Upper lobe of left lung (tissue), 6 donors: ENCODE measurements at regions not wholly inside any gene's neighbourhood (a gene's known extent, or its start where the extent isn't known, plus 50 kb on each side); places are given as distances from the start of the nearest gene placed in this dataset.
"Not testable (repeated sequence)": the region's sequence is repeated elsewhere in the genome, so short reads cannot be mapped to it uniquely, and the experiment has no call there.

Experiments
- ATAC-seq, 2 donors: fragments of 200-7000 bp; cut with Tn5 transposase; one replicate each; pipeline ENCODE4 v1.9.1; 2022; ENCODE audit warnings: mild to moderate bottlenecking in 2 of 2, moderate library complexity in 2 of 2; ENCODE audit not compliant: low FRiP score in 2 of 2
- DNase-seq, 2 donors: peaks; one replicate each; pipeline ENCODE4 v3.0.0-alpha.2; 2019 to 2020
- H3K27ac ChIP-seq, 4 donors: fragments of 200-600 bp; sonication (generic); one replicate each; pipeline ENCODE4 v1.5.1; 2016 to 2019
- H3K27me3 ChIP-seq, 4 donors: fragments of 200-600 bp; sonication (generic); one replicate each; pipeline ENCODE4 v1.5.1; 2017 to 2019
- H3K36me3 ChIP-seq, 4 donors: fragments of 200-600 bp; sonication (generic); one replicate each; pipeline ENCODE4 v1.5.1; 2016 to 2019
- H3K4me1 ChIP-seq, 4 donors: fragments of 200-600 bp; sonication (generic); one replicate each; pipeline ENCODE4 v1.5.1; 2018 to 2019
- H3K4me3 ChIP-seq, 4 donors: fragments of 200-600 bp; sonication (generic); one replicate each; pipeline ENCODE4 v1.5.1; 2017 to 2019; ENCODE audit warnings: mild to moderate bottlenecking in 2 of 4, moderate library complexity in 1 of 4
- H3K9me3 ChIP-seq, 4 donors: fragments of 200-600 bp; sonication (generic); one replicate each; pipeline ENCODE4 v1.5.1; 2018 to 2019
- CTCF ChIP-seq, 6 experiments: fragments of 450-650 bp in 4 of 6; fragments of 200-600 bp in 2 of 6; sonication (generic) in 2 of 6; IDR thresholded peaks; one replicate each; pipeline ENCODE4 v1.5.1; 2016 to 2019; ENCODE audit warnings: antibody characterized with exemption in 6 of 6
- EP300 ChIP-seq, 4 donors: sonication (generic); formaldehyde crosslinking; IDR thresholded peaks; one replicate each; pipeline ENCODE4 v1.5.1; 2017; ENCODE audit warnings: antibody characterized with exemption in 4 of 4, control low read depth in 2 of 4
- POLR2A ChIP-seq, 4 donors: fragments of 450-650 bp; IDR thresholded peaks; one replicate each; pipeline ENCODE4 v1.5.1; 2016 to 2017; ENCODE audit warnings: antibody characterized with exemption in 4 of 4, mild to moderate bottlenecking in 2 of 4
- POLR2AphosphoS5 ChIP-seq, 2 donors: sonication (generic); formaldehyde crosslinking; IDR thresholded peaks; one replicate each; pipeline ENCODE4 v1.5.1; 2017; ENCODE audit warnings: antibody characterized with exemption in 2 of 2
- WGBS, 2 donors: methylation state at CpG; one replicate each; pipeline ENCODE4 v1.1.5; 2017 to 2018; 5-methylcytosine and 5-hydroxymethylcytosine counted together
- donor health status: DM: no; HTN: no; CAD: no; lungs with moderate emphysema.
- donor health status: DM: no; HTN: yes; CAD: no; lungs with severe emphysema.

GRCh38 chr18:73118121-73118816 lies 250.5 kb upstream of the NETO1 start:
- no peak overlapping the region for H3K4me3 ChIP-seq
- no peaks in the 10 kb centered on the region for H3K27me3 ChIP-seq
- DNase-seq (no peak), ATAC-seq (no peak)
- no peak overlapping the region for H3K27ac ChIP-seq
- no peaks in the 10 kb centered on the region for H3K36me3 ChIP-seq
- no peaks in the 10 kb centered on the region for H3K4me1 ChIP-seq
- WGBS, 2 donors, result 75 to 82% methylated on average over 3 of the region's 3 CpGs
- no peak for TF ChIP-seq POLR2AphosphoS5 (IDR thresholded peaks at IDR 0.05)
- no peaks in the 10 kb centered on the region for H3K9me3 ChIP-seq

GRCh38 chr18:73110307-73110706 lies 242.5 kb upstream of the NETO1 start:
- Histone ChIP-seq H3K27ac (no peak overlapping the region), H3K9me3 (no peaks in the 10 kb centered on the region), H3K36me3 (no peaks in the 10 kb centered on the region), H3K4me1 (no peaks in the 10 kb centered on the region), H3K4me3 (no peak overlapping the region), H3K27me3 (no peaks in the 10 kb centered on the region)
- TF ChIP-seq EP300 (IDR thresholded peaks at IDR 0.05), result no peak
- no peak for TF ChIP-seq POLR2AphosphoS5 (IDR thresholded peaks at IDR 0.05)
- TF ChIP-seq POLR2A (IDR thresholded peaks at IDR 0.05), result no peak
- TF ChIP-seq CTCF (IDR thresholded peaks at IDR 0.05), result no peak
- ATAC-seq (no peak), DNase-seq (no peak)
- WGBS, 2 donors, result 70 to 72% methylated on average over 3 of the region's 3 CpGs

- no peak for ATAC-seq
- TF ChIP-seq POLR2AphosphoS5 (IDR thresholded peaks at IDR 0.05) (no peak), EP300 (IDR thresholded peaks at IDR 0.05) (no peak)
- Histone ChIP-seq H3K9me3 (no peaks in the 10 kb centered on the region), H3K4me3 (no peak overlapping the region), H3K27ac (no peak overlapping the region), H3K36me3 (no peaks in the 10 kb centered on the region), H3K27me3 (no peaks in the 10 kb centered on the region), H3K4me1 (no peaks in the 10 kb centered on the region)
- no peak for DNase-seq
- 91 to 93% methylated on average over 4 of the region's 4 CpGs for WGBS, 2 donors
These were observed 234.2 kb upstream of the NETO1 start for GRCh38 chr18:73101977-73102376.

- 51 to 70% methylated on average over 6 of the region's 6 CpGs for WGBS, 2 donors
- H3K4me3 ChIP-seq, H3K36me3 ChIP-seq, H3K27ac ChIP-seq, DNase-seq, H3K27me3 ChIP-seq, H3K4me1 ChIP-seq, ATAC-seq, H3K9me3 ChIP-seq: not testable (repeated sequence)
These were observed 233.7 kb upstream of the NETO1 start for GRCh38 chr18:73101491-73101890.

GRCh38 chr18:73099759-73100158 lies 232.0 kb upstream of the NETO1 start:
- 55 to 63% methylated on average over 2 of the region's 2 CpGs for WGBS, 2 donors
- Histone ChIP-seq H3K27me3 (no peaks in the 10 kb centered on the region), H3K4me3 (no peak overlapping the region), H3K27ac (no peak overlapping the region), H3K36me3 (no peaks in the 10 kb centered on the region), H3K9me3 (no peaks in the 10 kb centered on the region), H3K4me1 (no peaks in the 10 kb centered on the region)
- no peak for DNase-seq
- no peak for TF ChIP-seq POLR2AphosphoS5 (IDR thresholded peaks at IDR 0.05)
- TF ChIP-seq EP300 (IDR thresholded peaks at IDR 0.05), result no peak
- TF ChIP-seq POLR2A (IDR thresholded peaks at IDR 0.05), result no peak
- TF ChIP-seq CTCF (IDR thresholded peaks at IDR 0.05), result no peak
- no peak for ATAC-seq

- WGBS, 2 donors, result 63 to 65% methylated on average over 1 of the region's 1 CpG
- no peak for ATAC-seq
- DNase-seq, result no peak
- H3K27ac ChIP-seq, result no peak overlapping the region
- H3K27me3 ChIP-seq, result no peaks in the 10 kb centered on the region
- H3K4me1 ChIP-seq, result no peaks in the 10 kb centered on the region
- TF ChIP-seq POLR2A (IDR thresholded peaks at IDR 0.05) (no peak), EP300 (IDR thresholded peaks at IDR 0.05) (no peak), POLR2AphosphoS5 (IDR thresholded peaks at IDR 0.05) (no peak), CTCF (IDR thresholded peaks at IDR 0.05) (no peak)
- no peaks in the 10 kb centered on the region for H3K36me3 ChIP-seq
- H3K9me3 ChIP-seq, result no peaks in the 10 kb centered on the region
- H3K4me3 ChIP-seq, result no peak overlapping the region
These were observed 226.0 kb upstream of the NETO1 start for GRCh38 chr18:73093687-73094250.
